GM19043 (cell line): ENCODE measurements at regions not wholly inside any gene's neighbourhood (a gene's known extent, or its start where the extent isn't known, plus 50 kb on each side); places are given as distances from the start of the nearest gene placed in this dataset.
"Not testable (repeated sequence)": the region's sequence is repeated elsewhere in the genome, so short reads cannot be mapped to it uniquely, and the experiment has no call there.

Experiments
- ATAC-seq: cut with Tn5 transposase; IDR thresholded peaks from one replicate; pipeline ENCODE4 v1.9.1; 2021; ENCODE audit warnings: low read depth; ENCODE audit not compliant: unreplicated experiment

DNA sequence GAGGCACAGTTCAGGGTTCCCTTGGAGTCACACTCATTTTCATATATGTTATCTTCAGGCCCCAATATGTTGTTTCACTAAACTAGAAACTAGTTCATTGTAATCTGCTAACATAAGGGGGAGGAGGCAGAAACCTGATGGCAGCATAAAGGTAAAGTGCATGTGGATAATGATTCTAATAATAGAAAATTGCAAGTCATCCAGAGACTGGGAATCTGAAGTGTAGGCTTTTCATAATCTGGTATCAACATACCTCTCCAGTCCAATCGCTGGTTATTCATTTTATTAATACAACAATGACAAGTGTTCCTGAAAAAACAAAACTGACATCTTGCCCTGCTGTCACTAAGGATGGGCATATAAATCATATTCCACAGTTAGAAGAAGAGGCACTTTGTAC, 326.3 kb upstream of the ZNF804A start:
- no peak for ATAC-seq

DNA sequence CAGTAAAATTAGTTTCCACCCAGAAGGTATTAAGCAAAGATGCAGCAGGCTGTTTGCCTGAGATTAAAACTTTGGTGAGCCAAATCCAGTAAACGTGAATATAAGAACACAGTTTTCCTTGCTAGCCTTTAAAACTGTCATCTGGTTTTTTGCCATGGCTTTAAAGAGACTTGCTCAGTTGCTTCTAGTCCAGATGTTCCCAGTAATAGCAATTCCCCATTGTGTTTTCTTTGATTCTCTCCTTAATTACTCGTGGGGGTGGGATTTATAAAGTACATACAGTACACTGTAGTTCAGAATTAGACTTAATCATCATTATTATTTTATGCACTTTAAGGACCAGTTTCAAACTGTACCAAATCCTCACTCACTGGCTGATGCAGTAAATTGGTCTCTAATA, 303.5 kb upstream of the ZNF804A start:
- no peak for ATAC-seq

DNA sequence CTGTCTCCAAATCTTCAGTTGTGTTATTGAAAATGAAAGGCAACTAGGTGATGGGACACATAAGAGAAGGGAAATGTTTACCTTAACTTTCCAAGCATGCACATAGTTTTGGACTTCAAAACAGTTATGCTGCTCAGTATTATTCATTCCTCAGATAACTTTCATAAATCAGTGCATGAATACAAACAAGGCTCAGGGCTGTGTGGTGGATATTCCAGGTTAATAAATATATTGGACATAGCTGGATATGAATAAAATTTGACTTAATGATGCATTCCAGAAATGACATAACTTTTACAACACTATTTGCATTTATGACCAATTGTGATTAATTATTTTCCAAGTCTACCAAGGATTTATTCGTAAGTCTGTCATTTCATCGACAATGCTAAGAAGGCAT, 301.2 kb upstream of the ZNF804A start:
- ATAC-seq, result no peak

DNA sequence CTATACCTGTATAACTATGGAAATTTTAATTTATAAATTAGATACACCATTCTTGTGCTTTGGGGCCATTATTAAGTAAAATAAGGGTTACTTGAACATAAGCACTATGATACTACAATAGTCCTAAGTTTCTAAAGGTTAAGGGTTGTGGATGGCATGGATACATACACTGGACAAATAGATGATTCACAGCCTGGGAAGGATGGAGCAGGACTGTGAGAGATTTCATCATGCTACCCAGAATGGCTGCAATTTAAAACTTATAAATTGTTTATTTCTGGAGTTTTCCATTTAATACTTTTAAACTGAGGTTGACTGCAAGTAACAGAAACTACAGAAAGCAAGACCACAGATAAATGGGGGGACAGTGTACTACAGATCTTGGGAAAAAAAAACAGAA, 295.8 kb upstream of the ZNF804A start:
- ATAC-seq, result no peak

DNA sequence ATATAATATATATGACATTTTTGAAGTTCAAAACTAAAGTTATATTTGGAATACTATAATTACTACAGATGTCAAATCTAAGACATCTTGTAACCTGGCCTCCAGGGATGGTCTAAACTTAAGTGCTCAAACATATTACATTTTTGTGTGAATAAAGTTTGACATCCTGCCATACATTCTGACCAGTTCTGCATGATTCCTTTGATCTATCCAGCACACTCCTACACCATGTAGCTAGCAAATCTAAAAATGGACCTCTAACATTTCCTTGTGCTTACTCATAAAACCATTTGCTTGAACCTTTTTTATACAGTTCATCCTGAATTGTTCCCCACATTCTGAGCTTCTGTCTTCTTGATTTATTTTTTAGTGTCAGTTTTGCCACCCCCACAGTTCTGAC, 294.3 kb upstream of the ZNF804A start:
- ATAC-seq, result no peak

DNA sequence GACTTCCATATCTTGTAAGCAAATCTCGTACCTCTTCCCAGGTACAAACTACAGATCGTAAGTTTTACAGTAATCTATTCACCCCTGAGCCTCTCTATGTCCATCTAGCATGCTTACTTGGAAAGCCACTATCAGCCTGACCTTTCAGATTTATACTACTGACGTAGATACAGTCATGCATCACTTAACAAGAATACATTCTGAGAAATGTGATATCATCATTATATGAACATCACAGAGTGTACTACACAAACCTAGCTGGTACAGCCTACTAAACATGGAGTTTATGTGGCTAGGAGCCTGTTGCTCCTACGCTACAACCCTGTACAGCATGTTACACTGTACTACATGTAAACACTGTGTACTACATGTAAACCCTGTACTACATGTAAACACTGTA, 293.2 kb upstream of the ZNF804A start:
- no peak for ATAC-seq

DNA sequence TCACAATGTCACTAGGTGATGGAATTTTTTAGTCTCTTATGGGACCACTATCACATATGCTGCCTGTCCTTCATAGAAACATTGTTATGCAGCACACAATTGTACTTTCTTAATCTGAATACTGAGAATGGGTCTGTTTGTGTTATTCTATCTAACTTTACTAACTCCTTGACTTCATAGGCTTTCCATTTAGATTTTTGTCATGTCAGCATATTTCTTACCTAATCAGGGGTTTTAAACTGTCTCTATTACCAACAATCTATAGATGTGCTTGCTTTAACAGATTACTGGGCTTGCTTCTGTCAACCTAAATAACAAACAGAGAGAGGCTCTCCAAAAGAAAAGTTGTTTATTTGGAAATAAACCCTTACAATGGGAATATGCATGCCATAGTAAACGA, 289.6 kb upstream of the ZNF804A start:
- ATAC-seq, result no peak

DNA sequence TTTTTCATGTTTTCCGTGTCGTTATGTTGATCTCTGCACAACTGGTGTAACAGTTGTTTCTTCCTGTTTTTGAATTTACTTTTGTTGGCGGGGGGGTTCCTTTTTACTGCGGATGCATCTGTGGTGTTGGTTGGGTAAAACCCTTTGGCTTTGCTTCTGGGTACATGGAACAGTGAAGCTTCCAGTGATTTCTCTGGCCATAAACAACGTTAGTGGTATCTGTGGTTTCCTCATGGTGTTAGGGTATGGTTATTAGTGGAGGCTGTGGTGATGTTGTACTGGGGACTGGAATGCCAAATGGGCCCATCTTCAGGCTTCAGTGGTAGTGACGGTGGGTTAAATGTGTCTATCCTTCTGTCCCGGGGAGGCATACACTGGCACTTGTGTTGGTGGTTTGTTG, 285.4 kb upstream of the ZNF804A start:
- no peak for ATAC-seq

DNA sequence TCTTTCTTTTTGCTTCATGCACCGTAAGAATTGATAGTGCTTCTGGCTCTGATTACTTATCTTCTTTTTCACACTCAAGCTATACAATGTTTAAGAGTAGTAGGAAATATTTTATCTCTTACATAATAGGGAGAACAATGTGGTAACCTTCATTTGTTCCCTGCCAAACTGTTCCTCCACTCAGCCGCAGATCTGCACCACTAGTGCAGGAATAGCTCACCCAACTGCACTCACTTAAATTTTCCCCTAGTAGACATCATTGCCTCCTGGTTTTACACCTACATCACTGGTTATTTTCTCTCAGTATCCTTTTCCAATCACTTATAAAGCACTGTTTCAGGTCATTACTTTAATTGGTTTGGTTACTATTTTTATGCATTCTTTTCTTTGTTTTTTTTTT, 283.5 kb upstream of the ZNF804A start:
- ATAC-seq, result no peak

DNA sequence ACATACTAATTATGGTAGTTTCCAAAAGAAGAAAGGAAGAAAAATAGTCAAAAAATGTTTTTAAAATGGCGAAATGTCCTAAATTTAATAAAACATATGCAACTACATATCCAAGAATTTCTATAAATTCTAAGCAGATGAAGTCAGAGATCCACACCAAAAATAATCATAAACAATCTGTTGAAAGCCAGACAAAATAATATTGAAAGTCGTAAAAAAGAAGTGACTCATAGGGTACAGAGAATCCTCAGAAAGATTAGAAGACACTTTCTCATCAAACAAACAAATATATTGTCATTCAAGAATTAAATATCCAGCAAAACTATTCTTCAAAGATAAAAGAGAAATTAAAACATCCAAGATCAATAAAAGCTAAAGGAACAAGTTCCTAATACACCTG, 281.4 kb upstream of the ZNF804A start:
- ATAC-seq, result no peak

DNA sequence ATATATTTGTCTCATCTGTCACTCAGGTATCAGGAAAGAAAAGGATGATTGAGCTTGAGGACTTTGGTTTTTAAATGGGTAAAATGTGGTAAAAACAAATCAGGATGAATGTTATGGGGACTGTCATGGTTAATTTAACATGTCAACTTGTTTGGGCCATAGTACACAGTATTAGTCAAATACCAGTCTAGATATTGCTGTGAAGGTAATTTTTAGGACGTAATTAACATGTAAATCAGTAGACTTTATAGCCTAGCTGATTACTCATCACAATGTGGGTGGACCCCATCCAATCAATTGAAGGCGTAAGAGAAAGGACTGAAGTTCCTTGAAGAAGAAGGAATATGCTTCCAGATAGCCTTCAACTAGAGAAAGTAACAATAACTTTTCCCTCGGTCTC, 275.7 kb upstream of the ZNF804A start:
- no peak for ATAC-seq

DNA sequence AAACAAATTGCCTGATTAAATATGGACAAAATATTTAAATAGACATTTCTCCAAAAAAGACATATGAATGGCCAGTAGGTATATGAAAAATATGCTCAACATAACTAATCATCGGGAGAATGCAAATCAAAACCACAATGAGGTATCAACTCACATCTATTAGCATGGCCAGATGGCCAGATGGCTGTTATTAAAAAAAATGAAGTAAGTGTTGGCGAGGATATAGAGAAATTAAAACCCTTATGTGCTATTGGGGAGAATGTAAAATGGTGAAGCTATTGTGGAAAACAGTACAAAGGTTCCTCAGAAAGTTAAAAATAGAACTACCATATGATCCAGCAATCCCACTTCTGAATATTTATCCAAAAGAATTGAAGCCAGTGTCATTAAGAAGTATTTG, 272.3 kb upstream of the ZNF804A start:
- ATAC-seq, result no peak

DNA sequence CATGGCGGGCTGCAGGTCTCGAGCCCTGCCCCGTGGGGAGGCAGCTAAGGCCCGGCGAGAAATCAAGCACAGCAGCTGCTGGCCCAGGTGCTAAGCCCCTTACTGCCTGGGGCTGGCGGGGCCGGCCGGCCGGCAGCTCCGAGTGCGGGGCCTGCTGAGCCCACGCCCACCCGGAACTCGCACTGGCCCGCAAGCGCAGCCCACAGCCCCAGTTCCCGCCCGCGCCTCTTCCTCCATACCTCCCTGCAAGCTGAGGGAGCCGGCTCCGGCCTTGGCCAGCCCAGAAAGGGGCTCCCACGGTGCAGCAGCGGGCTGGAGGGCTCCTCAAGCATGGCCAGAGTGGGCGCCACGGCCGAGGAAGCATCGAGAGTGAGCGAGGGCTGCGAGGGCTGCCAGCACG, 270.5 kb upstream of the ZNF804A start:
- not testable (repeated sequence) for ATAC-seq

DNA sequence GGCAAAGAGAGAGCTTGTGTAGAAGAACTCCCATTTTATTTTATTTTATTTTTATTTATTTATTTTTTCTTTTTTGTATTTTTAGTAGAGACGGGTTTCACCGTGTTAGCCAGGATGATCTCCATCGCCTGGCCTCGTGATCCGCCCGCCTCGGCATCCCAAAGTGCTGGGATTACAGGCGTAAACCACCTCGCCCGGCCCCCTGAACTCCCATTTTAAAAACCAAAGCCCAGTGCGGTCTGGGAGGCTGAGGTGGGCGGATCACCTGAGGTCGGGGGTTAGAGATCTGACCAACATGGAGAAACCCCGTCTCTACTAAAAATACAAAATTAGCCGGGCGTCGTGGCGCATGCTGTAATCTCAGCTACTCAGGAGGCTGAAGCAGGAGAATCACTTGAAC, 267.8 kb upstream of the ZNF804A start:
- ATAC-seq, result not testable (repeated sequence)

DNA sequence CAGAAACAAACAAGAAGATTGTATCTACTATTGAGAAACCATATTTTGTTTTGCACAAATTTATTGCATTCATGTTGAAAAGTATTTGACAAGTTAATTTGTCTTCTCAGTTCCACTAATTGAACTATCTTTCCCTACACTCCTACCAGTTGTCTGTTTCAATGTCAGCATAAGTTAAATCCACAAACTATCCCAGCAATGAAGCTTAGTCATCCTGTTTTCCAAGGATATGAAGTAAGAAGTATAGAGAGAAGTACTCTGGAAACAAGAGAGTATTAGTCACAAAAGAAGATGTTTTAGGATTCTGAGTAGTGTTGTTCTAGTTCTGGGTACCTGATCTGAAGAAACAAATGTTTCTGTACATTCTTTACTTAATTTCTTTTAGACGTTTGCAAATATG, 261.6 kb upstream of the ZNF804A start:
- ATAC-seq, result no peak

DNA sequence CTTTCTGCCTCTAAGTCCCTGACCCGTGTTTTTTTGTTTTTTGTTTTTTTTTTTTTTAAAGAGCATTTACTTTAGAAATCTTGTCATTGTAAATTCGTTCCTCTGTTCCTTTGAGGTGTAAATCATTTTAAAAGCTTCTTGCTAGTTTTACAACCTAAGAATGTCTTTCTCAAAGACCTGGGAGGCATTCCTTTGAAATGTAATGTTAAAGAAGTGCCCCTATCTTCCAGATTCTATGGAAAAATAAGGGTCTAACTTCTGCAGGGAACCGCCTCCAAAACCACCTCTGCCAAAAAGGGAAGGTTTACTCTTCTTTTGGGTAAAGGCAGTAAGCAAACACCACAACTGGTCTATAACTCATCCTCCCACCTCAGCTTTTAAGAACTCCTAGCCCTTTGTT, 259.6 kb upstream of the ZNF804A start:
- no peak for ATAC-seq

DNA sequence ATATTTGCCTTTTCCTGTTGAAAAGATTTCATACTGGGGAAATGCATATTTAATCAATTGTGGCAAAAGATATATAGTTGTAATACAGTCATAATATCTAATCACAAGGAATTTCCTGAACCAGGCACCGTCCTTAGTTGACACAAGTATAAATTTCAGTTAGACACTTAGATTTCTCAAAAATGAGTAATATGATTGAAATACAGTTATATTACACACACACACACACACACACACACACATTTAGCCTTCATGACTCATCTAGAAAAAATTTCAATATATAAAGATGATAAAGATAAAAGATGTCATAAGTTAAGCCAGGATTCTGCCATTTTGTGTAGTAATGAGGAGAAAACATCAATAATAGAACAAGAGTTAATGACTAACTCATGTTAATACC, 258.4 kb upstream of the ZNF804A start:
- ATAC-seq, result no peak

DNA sequence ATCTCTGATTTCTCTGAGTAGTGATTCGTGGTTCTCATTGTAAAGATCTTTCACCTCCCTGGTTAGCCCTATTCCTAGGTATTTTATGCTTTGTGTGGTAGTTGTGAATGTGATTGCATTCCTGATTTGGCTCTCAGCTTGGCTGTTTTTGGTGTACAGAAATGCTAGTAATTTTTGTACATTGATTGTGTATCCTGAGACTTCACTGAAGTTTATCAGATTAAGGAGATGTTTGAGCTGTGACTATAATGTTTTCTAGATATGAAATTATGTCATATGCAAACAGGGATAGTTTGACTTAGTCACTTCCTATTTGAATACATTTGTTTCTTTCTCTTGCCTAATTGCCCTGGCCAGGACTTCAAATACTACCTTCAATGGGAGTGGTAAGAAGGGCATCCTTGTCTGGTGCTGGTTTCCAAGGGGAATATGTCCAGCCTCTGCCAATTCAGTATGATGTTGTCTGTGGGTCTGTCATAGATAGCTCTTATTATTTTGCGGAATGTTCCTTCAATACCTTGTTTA, 251.9 kb upstream of the ZNF804A start:
- no peak for ATAC-seq

DNA sequence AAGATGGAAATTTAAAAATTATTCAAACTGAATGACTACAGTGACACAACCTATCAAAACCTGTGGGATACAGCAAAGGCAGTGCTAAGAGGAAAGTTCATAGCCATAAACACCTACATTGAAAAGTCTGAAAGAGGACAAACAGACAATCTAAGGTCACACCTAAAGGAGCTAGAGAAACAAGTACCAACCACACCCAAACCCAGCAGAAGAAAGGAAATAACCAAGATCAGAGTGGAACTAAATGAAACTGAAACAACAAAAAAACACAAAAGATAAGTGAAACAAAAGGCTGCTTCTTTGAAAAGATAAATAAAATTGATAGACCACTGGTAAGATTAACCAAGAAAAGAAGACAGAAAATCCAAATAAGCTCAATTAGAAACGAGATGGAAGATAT, 247.2 kb upstream of the ZNF804A start:
- ATAC-seq, result no peak

DNA sequence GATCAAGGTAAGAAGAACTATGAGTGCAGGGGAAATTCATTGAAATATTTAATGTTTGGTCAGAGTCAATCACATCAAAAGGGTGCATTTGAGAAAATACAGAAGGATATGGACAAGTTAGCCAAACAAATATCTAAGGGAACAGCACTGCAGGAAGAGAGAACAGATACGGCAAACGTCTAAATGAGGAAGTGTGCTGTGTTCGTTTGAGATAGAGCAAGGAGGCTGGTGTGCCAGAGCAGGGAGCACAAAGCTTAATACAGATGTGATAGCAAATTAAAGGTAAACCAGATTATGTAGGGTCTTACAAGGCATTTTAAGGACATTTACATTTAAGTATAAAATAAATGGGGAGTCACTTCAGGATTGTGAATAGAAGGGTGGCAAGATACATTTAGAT, 241.3 kb upstream of the ZNF804A start:
- ATAC-seq, result no peak

DNA sequence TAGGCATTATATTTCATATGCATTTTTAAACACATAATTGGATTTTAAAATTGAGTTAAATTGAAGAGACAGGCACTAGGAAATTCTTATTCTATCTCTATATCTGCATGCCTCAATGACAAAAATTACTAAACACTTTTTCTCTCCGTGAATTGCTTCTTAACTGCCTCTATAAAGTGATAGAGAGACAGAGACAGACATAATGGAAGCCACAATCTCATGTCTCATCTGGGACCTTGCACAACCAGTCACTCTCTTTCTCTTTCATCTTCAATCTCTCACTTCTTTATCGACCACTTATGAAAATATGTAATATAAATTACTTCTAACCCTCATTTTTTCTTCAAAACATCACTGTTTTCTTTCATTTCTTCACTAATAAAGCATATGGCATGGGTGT, 238.9 kb upstream of the ZNF804A start:
- no peak for ATAC-seq

DNA sequence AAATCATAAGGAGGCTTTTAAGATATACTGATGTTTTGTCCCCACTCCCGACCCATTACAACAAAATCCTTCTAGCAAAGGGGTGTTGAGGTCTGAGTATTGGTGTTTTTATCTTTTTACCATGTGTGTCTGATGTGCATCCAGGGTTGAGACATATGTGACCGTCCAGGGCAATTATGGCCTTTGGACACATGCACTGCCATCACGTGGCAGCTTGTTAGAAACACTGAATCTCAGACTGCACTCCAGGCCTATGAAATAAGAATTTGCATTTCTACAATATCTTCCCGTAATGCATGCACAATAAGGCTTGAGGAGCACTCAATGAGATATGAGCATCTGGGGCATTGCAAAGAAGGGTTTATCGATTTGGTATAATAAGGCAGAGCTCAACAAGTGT, 235.1 kb upstream of the ZNF804A start:
- ATAC-seq, result peak; percentile 49

DNA sequence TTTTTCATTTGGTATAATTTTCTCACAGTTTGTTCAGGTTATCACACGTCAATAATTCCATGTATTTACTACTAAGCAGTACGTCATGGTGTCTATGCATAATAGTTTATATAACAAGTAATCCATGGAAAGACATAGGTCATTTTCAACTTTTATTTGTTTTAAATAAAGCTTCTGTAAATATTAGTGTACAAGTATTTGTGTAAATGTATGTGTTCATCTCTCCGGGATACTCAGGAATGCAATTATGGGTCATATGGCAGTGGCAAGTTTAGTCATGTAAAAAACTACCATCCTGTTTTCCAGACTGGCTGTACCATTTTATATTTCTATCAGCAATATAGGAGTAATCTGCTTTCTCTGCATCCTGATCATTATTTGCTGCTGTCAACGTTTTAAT, 231.1 kb upstream of the ZNF804A start:
- no peak for ATAC-seq

DNA sequence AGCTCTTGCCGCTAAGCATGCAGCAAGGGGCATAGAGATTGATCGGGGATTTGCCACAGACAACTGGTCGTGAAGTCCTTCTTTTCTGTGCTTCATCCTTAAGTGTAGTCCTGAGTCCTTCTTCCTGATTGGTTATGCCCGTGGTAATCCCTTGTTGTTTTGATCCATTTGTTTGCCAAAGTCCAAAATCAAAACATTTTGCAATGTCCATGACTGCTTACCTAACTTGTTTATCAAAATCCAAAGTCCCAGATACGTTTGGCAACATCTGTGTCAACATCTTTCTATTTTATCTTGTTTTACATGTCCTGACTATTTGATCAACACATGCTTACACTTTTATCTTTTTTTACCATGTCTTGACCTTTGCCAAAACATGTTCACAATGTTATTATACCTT, 229.0 kb upstream of the ZNF804A start:
- no peak for ATAC-seq
